HEK293 (cell line): ENCODE measurements at regions not wholly inside any gene's neighbourhood (a gene's known extent, or its start where the extent isn't known, plus 50 kb on each side); places are given as distances from the start of the nearest gene placed in this dataset.

Experiments
- CTCF ChIA-PET: fragments of 350-600 bp; formaldehyde crosslinking; extraction: SDS; loops from one replicate; lab custom pipeline; 2021; ENCODE audit warnings: antibody characterized with exemption; lab: Yijun Ruan, JAX
- POLR2A ChIA-PET: fragments of 300-600 bp; formaldehyde crosslinking; extraction: SDS; loops from one replicate; lab custom pipeline; 2020; ENCODE audit warnings: antibody characterized with exemption, inconsistent platforms; lab: Yijun Ruan, JAX
- H3K27ac ChIP-seq: fragments of 200-500 bp; sonication (Bioruptor generic); 2 replicates; pipeline ENCODE4 v1.5.1; 2014; ENCODE audit warnings: low read depth, low read length, control low read depth, inconsistent platforms; ENCODE audit errors: extremely low read depth
- H3K36me3 ChIP-seq, 2 experiments: fragments of 200-500 bp in 1 of 2; sonication (Bioruptor generic) in 1 of 2; 1 replicate in 1 of 2; 2 replicates in 1 of 2; pipeline ENCODE4 v1.5.1; 2014 to 2017; ENCODE audit warnings: inconsistent platforms in 2 of 2, low read length in 2 of 2; ENCODE audit not compliant: control insufficient read depth in 2 of 2, insufficient read depth in 1 of 2
- H3K4me1 ChIP-seq: fragments of 200-500 bp; sonication (Bioruptor generic); 2 replicates; pipeline ENCODE4 v1.5.1; 2014; ENCODE audit warnings: mild to moderate bottlenecking, low read length, inconsistent platforms; ENCODE audit not compliant: control insufficient read depth, insufficient read depth
- H3K4me3 ChIP-seq: 2 replicates; pipeline ENCODE4 v1.5.1; 2011; ENCODE audit warnings: low read depth, mild to moderate bottlenecking, control low read depth, low read length, moderate library complexity
- H3K9me3 ChIP-seq: fragments of 200-500 bp; sonication (Bioruptor generic); 2 replicates; pipeline ENCODE4 v1.5.1; 2014; ENCODE audit warnings: low read depth, low read length, inconsistent platforms; ENCODE audit not compliant: control insufficient read depth, insufficient read depth
- BCL11A ChIP-seq: fragments of 450-650 bp; formaldehyde crosslinking; IDR thresholded peaks from 2 replicates; pipeline ENCODE4 v1.5.1; 2016; ENCODE audit warnings: low read depth, missing biosample characterization, missing genetic modification characterization
- GLI2 ChIP-seq: fragments of 450-650 bp; formaldehyde crosslinking; IDR thresholded peaks from 2 replicates; pipeline ENCODE4; 2017; ENCODE audit warnings: missing biosample characterization, missing genetic modification characterization, low read depth, borderline replicate concordance
- GLIS1 ChIP-seq: fragments of 450-650 bp; formaldehyde crosslinking; IDR thresholded peaks from 2 replicates; pipeline ENCODE4 v1.5.1; 2016; ENCODE audit warnings: missing biosample characterization, missing genetic modification characterization
- KLF1 ChIP-seq: fragments of 450-650 bp; formaldehyde crosslinking; IDR thresholded peaks from 2 replicates; pipeline ENCODE4 v1.5.1; 2016; ENCODE audit warnings: missing biosample characterization, missing genetic modification characterization
- KLF10 ChIP-seq: fragments of 450-650 bp; IDR thresholded peaks from 2 replicates; pipeline ENCODE4 v1.5.1; 2018; ENCODE audit warnings: missing biosample characterization, mild to moderate bottlenecking, missing genetic modification characterization
- OSR2 ChIP-seq: fragments of 450-650 bp; formaldehyde crosslinking; IDR thresholded peaks from 2 replicates; pipeline ENCODE4 v1.5.1; 2016; ENCODE audit warnings: missing biosample characterization, missing genetic modification characterization
- PRDM2 ChIP-seq: fragments of 450-650 bp; formaldehyde crosslinking; IDR thresholded peaks from 2 replicates; pipeline ENCODE4 v1.5.1; 2016; ENCODE audit warnings: missing biosample characterization, missing genetic modification characterization, borderline replicate concordance
- SALL2 ChIP-seq: fragments of 450-650 bp; formaldehyde crosslinking; IDR thresholded peaks from 2 replicates; pipeline ENCODE4 v1.5.0; 2017; ENCODE audit warnings: missing biosample characterization, mild to moderate bottlenecking, missing genetic modification characterization, borderline replicate concordance
- ZBTB7A ChIP-seq: fragments of 450-650 bp; formaldehyde crosslinking; IDR thresholded peaks from 2 replicates; pipeline ENCODE4 v1.5.1; 2016; ENCODE audit warnings: low read depth, missing biosample characterization, missing genetic modification characterization
- ZFP3 ChIP-seq: fragments of 450-650 bp; formaldehyde crosslinking; IDR thresholded peaks from 2 replicates; pipeline ENCODE4 v1.5.1; 2016; ENCODE audit warnings: low read depth, missing biosample characterization, missing genetic modification characterization
- ZFP37 ChIP-seq: fragments of 450-650 bp; formaldehyde crosslinking; IDR thresholded peaks from 2 replicates; pipeline ENCODE4 v1.5.1; 2016; ENCODE audit warnings: missing biosample characterization, missing genetic modification characterization
- ZNF155 ChIP-seq: fragments of 450-650 bp; formaldehyde crosslinking; IDR thresholded peaks from 2 replicates; pipeline ENCODE4 v1.5.1; 2016; ENCODE audit warnings: missing biosample characterization, missing genetic modification characterization
- ZNF2 ChIP-seq: fragments of 450-650 bp; formaldehyde crosslinking; IDR thresholded peaks from 2 replicates; pipeline ENCODE4 v1.5.1; 2016; ENCODE audit warnings: missing biosample characterization, missing genetic modification characterization
- ZNF248 ChIP-seq: fragments of 450-650 bp; formaldehyde crosslinking; IDR thresholded peaks from 2 replicates; pipeline ENCODE4 v1.5.1; 2017; ENCODE audit warnings: missing biosample characterization, missing genetic modification characterization
- ZNF311 ChIP-seq: fragments of 450-650 bp; formaldehyde crosslinking; IDR thresholded peaks from 2 replicates; pipeline ENCODE4 v1.5.1; 2017; ENCODE audit warnings: missing biosample characterization, missing genetic modification characterization, borderline replicate concordance
- ZNF324 ChIP-seq: fragments of 450-650 bp; formaldehyde crosslinking; IDR thresholded peaks from 2 replicates; pipeline ENCODE4 v1.5.1; 2016; ENCODE audit warnings: missing biosample characterization, missing genetic modification characterization
- ZNF350 ChIP-seq: fragments of 450-650 bp; formaldehyde crosslinking; IDR thresholded peaks from 2 replicates; pipeline ENCODE4 v1.5.0; 2017; ENCODE audit warnings: missing biosample characterization, mild to moderate bottlenecking, missing genetic modification characterization
- ZNF624 ChIP-seq: fragments of 450-650 bp; formaldehyde crosslinking; IDR thresholded peaks from 2 replicates; pipeline ENCODE4 v1.5.1; 2017; ENCODE audit warnings: missing biosample characterization, missing genetic modification characterization
- ZNF664 ChIP-seq: fragments of 450-650 bp; formaldehyde crosslinking; IDR thresholded peaks from 2 replicates; pipeline ENCODE4 v1.5.1; 2016; ENCODE audit warnings: missing biosample characterization, missing genetic modification characterization
- ZNF768 ChIP-seq: fragments of 450-650 bp; formaldehyde crosslinking; IDR thresholded peaks from 2 replicates; pipeline ENCODE4 v1.5.1; 2018; ENCODE audit warnings: missing biosample characterization, mild to moderate bottlenecking, missing genetic modification characterization
- TF ChIP-seq, protein P1 (sequence below): fragments of 450-650 bp; formaldehyde crosslinking; IDR thresholded peaks from 2 replicates; pipeline ENCODE4 v1.5.1; 2016; ENCODE audit warnings: missing biosample characterization, missing genetic modification characterization
- TF ChIP-seq, protein P2 (sequence below): fragments of 450-650 bp; formaldehyde crosslinking; IDR thresholded peaks from 2 replicates; pipeline ENCODE4 v1.5.1; 2017; ENCODE audit warnings: missing biosample characterization, missing genetic modification characterization

DNA sequence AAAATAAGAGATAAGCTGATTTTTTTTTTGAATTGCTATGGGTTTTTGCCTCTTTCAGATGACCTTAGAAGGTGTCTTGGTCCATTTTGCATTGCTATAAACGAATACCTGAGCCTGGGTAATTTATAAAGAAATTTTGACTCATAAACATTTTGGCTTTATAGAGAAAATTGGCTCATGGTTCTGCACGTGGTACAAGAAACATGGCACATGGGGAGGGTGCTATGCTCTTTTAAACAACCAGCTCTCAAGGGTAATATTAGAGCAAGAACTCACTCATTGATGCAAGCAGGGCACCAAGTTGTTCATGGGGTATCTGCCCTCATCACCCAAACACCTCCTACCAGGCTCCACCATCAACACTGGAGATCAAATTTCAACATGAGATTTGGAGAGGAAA lies 408.8 kb downstream of the NUP35 start:
- TF ChIP-seq ZNF311 (tag by site-specific recombination) (no peak), KLF10 (tag by site-specific recombination) (no peak), ZNF155 (tag by site-specific recombination) (no peak)
- Histone ChIP-seq H3K4me1 (no peaks in the 10 kb centered on the region), H3K36me3 (no peaks in the 10 kb centered on the region), H3K4me3 (no peak overlapping the region), H3K9me3 (no peaks in the 10 kb centered on the region), H3K27ac (no peak overlapping the region)
- ChIA-PET POLR2A (no interaction called here), CTCF (no interaction called here)

- no peaks in the 10 kb centered on the region for H3K36me3 ChIP-seq
- H3K27ac ChIP-seq: no peak overlapping the region
- no peaks in the 10 kb centered on the region for H3K9me3 ChIP-seq
- TF ChIP-seq ZNF2 (tag by site-specific recombination): no peak
- no peak for TF ChIP-seq BCL11A (tag by site-specific recombination)
- TF ChIP-seq KLF1 (tag by site-specific recombination): no peak
- TF ChIP-seq SALL2 (tag by site-specific recombination): no peak
- no peak for TF ChIP-seq ZNF624
- TF ChIP-seq ZNF664 (tag by site-specific recombination): no peak
- TF ChIP-seq GLI2 (tag by site-specific recombination): no peak
- TF ChIP-seq PRDM2 (tag by site-specific recombination): no peak
- TF ChIP-seq ZNF768 (tag by site-specific recombination): no peak
- no peak for TF ChIP-seq OSR2 (tag by site-specific recombination)
- no peak for TF ChIP-seq GLIS1 (tag by site-specific recombination)
- no peak for TF ChIP-seq ZNF324 (tag by site-specific recombination)
- TF ChIP-seq, protein P1, sequence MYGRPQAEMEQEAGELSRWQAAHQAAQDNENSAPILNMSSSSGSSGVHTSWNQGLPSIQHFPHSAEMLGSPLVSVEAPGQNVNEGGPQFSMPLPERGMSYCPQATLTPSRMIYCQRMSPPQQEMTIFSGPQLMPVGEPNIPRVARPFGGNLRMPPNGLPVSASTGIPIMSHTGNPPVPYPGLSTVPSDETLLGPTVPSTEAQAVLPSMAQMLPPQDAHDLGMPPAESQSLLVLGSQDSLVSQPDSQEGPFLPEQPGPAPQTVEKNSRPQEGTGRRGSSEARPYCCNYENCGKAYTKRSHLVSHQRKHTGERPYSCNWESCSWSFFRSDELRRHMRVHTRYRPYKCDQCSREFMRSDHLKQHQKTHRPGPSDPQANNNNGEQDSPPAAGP: no peak
- no peak for TF ChIP-seq ZBTB7A (tag by site-specific recombination)
- no peak for TF ChIP-seq ZNF350 (tag by site-specific recombination)
- no peak for TF ChIP-seq ZFP3 (tag by site-specific recombination)
- no peak for TF ChIP-seq ZNF248
- no peak for TF ChIP-seq ZFP37 (tag by site-specific recombination)
- TF ChIP-seq, protein P2, sequence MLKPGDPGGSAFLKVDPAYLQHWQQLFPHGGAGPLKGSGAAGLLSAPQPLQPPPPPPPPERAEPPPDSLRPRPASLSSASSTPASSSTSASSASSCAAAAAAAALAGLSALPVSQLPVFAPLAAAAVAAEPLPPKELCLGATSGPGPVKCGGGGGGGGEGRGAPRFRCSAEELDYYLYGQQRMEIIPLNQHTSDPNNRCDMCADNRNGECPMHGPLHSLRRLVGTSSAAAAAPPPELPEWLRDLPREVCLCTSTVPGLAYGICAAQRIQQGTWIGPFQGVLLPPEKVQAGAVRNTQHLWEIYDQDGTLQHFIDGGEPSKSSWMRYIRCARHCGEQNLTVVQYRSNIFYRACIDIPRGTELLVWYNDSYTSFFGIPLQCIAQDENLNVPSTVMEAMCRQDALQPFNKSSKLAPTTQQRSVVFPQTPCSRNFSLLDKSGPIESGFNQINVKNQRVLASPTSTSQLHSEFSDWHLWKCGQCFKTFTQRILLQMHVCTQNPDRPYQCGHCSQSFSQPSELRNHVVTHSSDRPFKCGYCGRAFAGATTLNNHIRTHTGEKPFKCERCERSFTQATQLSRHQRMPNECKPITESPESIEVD (tag by site-specific recombination): no peak
- POLR2A ChIA-PET: no interaction called here
- CTCF ChIA-PET: no interaction called here
- H3K4me1 ChIP-seq: no peaks in the 10 kb centered on the region
- no peak overlapping the region for H3K4me3 ChIP-seq
These were observed 412.0 kb downstream of the NUP35 start for GRCh38 chr2:183536290-183536689.
